IMR-90 (cell line): ENCODE measurements at regions not wholly inside any gene's neighbourhood (a gene's known extent, or its start where the extent isn't known, plus 50 kb on each side); places are given as distances from the start of the nearest gene placed in this dataset.

Experiments
- ATAC-seq: fragments of 200-7000 bp; cut with Tn5 transposase; 2 replicates; pipeline ENCODE4 v1.9.1; 2020; ENCODE audit warnings: low read depth, mild to moderate bottlenecking, moderate library complexity
- BruUV-seq: library from RNA; stranded (reverse); fragments of 400-500 nt; replicated peaks from 2 replicates; lab custom pipeline; 2021; lab: Mats Ljungman, UMichigan
- CTCF ChIA-PET: fragments of 300-600 bp; formaldehyde crosslinking; extraction: SDS; loops from one replicate; lab custom pipeline; 2021; ENCODE audit warnings: antibody characterized with exemption; lab: Yijun Ruan, JAX
- POLR2A ChIA-PET: fragments of 300-600 bp; sonication (Branson Sonifier 250); formaldehyde crosslinking; loops from one replicate; lab custom pipeline; 2022; ENCODE audit warnings: antibody characterized with exemption; ENCODE audit not compliant: unreplicated experiment; lab: Charles Lee
- DNase-seq: peaks from one replicate; pipeline ENCODE4 v3.0.0; 2013
- H2AFZ ChIP-seq: replicated peaks from 2 replicates; pipeline ENCODE3; 2013; ENCODE audit warnings: low read length, mild to moderate bottlenecking; ENCODE audit not compliant: poor library complexity
- H2AK5ac ChIP-seq: 2 replicates; pipeline ENCODE4 v1.6.1; 2013; ENCODE audit warnings: low read depth, low read length, inconsistent platforms
- H2AK9ac ChIP-seq: replicated peaks from 2 replicates; pipeline ENCODE3; 2013; ENCODE audit warnings: mild to moderate bottlenecking, low read depth, low read length, moderate library complexity; ENCODE audit not compliant: poor library complexity
- H2BK120ac ChIP-seq: 2 replicates; pipeline ENCODE4 v1.6.1; 2013; ENCODE audit warnings: low read depth, low read length, inconsistent platforms
- H2BK15ac ChIP-seq: 3 replicates; pipeline ENCODE4 v1.6.1; 2013; ENCODE audit warnings: low read depth, low read length, inconsistent platforms
- H2BK20ac ChIP-seq: 2 replicates; pipeline ENCODE4 v1.6.1; 2013; ENCODE audit warnings: low read depth, mild to moderate bottlenecking, inconsistent platforms, low read length, moderate library complexity
- H2BK5ac ChIP-seq: 2 replicates; pipeline ENCODE4 v1.6.1; 2013; ENCODE audit warnings: mild to moderate bottlenecking, low read depth, low read length, inconsistent platforms; ENCODE audit not compliant: poor library complexity, severe bottlenecking
- H3K14ac ChIP-seq: replicated peaks from 2 replicates; pipeline ENCODE4 v1.6.1; 2013; ENCODE audit warnings: low read depth, low read length, inconsistent platforms
- H3K18ac ChIP-seq: 2 replicates; pipeline ENCODE4 v1.6.1; 2013; ENCODE audit warnings: low read depth, low read length, control low read depth
- H3K23ac ChIP-seq: 2 replicates; pipeline ENCODE4 v1.6.1; 2013; ENCODE audit warnings: low read depth, low read length, inconsistent platforms
- H3K27ac ChIP-seq: 2 replicates; pipeline ENCODE4 v1.5.1; 2013; ENCODE audit warnings: mild to moderate bottlenecking, control low read depth, low read length; ENCODE audit not compliant: insufficient read depth
- H3K27me3 ChIP-seq: 2 replicates; pipeline ENCODE4 v1.6.1; 2013; ENCODE audit warnings: low read length; ENCODE audit not compliant: control insufficient read depth, insufficient read depth
- H3K36me3 ChIP-seq: 2 replicates; pipeline ENCODE4 v1.6.1; 2013; ENCODE audit warnings: low read length, mixed read lengths; ENCODE audit not compliant: control insufficient read depth, insufficient read depth
- H3K4ac ChIP-seq: 2 replicates; pipeline ENCODE4 v1.6.1; 2013; ENCODE audit warnings: low read depth, low read length, inconsistent platforms
- H3K4me1 ChIP-seq: 2 replicates; pipeline ENCODE4 v1.6.1; 2013; ENCODE audit warnings: low read length, mixed read lengths; ENCODE audit not compliant: control insufficient read depth, insufficient read depth
- H3K4me2 ChIP-seq: 2 replicates; pipeline ENCODE4 v1.6.1; 2013; ENCODE audit warnings: low read depth, mild to moderate bottlenecking, control low read depth, low read length, moderate library complexity
- H3K4me3 ChIP-seq: 2 replicates; pipeline ENCODE4 v1.5.1; 2013; ENCODE audit warnings: low read depth, mild to moderate bottlenecking, control low read depth, low read length, moderate library complexity; ENCODE audit not compliant: insufficient read depth
- H3K56ac ChIP-seq: 2 replicates; pipeline ENCODE4 v1.6.1; 2013; ENCODE audit warnings: low read length, inconsistent platforms; ENCODE audit not compliant: insufficient read depth; ENCODE audit errors: extremely low read depth
- H3K79me1 ChIP-seq, 2 experiments: 2 replicates each; pipeline ENCODE4 v1.6.1; 2013; ENCODE audit warnings: low read length in 2 of 2, inconsistent platforms in 1 of 2, low read depth in 1 of 2
- H3K9ac ChIP-seq: 2 replicates; pipeline ENCODE4 v1.6.1; 2013; ENCODE audit warnings: low read depth, low read length, control low read depth
- H3K9me1 ChIP-seq: 2 replicates; pipeline ENCODE4 v1.6.1; 2013; ENCODE audit warnings: low read length, inconsistent platforms; ENCODE audit not compliant: insufficient read depth
- H3K9me3 ChIP-seq: 2 replicates; pipeline ENCODE4 v1.6.1; 2013; ENCODE audit warnings: low read length; ENCODE audit not compliant: control insufficient read depth, insufficient read depth
- H4K20me1 ChIP-seq: 2 replicates; pipeline ENCODE4 v1.6.1; 2013; ENCODE audit warnings: low read length, inconsistent platforms; ENCODE audit not compliant: insufficient read depth
- H4K5ac ChIP-seq: 2 replicates; pipeline ENCODE4 v1.6.1; 2013; ENCODE audit warnings: mild to moderate bottlenecking, low read depth, low read length, control low read depth
- H4K8ac ChIP-seq, 2 experiments: 2 replicates each; pipeline ENCODE4 v1.6.1; 2013; ENCODE audit warnings: low read depth in 2 of 2, low read length in 2 of 2, control low read depth in 1 of 2, inconsistent platforms in 1 of 2
- H4K91ac ChIP-seq: 2 replicates; pipeline ENCODE4 v1.6.1; 2013; ENCODE audit warnings: low read depth, low read length, inconsistent platforms; ENCODE audit not compliant: insufficient read depth
- BHLHE40 ChIP-seq: fragments of 150-350 bp; IDR thresholded peaks from 2 replicates; pipeline ENCODE4 v1.6.1; 2016; ENCODE audit warnings: mild to moderate bottlenecking, low read depth, low read length
- CEBPB ChIP-seq: IDR thresholded peaks from 2 replicates; pipeline ENCODE4 v1.6.1; 2012; ENCODE audit warnings: low read depth, low read length, improper control_type of control experiment
- CHD1 ChIP-seq: IDR thresholded peaks from 2 replicates; pipeline ENCODE4 v1.6.1; 2012; ENCODE audit warnings: low read depth, low read length, improper control_type of control experiment
- FOS ChIP-seq: fragments of 150-350 bp; IDR thresholded peaks from 2 replicates; pipeline ENCODE4 v1.6.1; 2016; ENCODE audit warnings: low read depth, low read length
- MAFK ChIP-seq: IDR thresholded peaks from 2 replicates; pipeline ENCODE4 v1.6.1; 2012; ENCODE audit warnings: low read depth, low read length, improper control_type of control experiment
- MAZ ChIP-seq: IDR thresholded peaks from 2 replicates; pipeline ENCODE4 v1.6.1; 2012; ENCODE audit warnings: low read depth, mild to moderate bottlenecking, low read length, improper control_type of control experiment, moderate library complexity, borderline replicate concordance
- MXI1 ChIP-seq: IDR thresholded peaks from 2 replicates; pipeline ENCODE4 v1.6.1; 2012; ENCODE audit warnings: low read depth, mild to moderate bottlenecking, low read length, moderate library complexity, borderline replicate concordance
- NFE2L2 ChIP-seq: fragments of 150-350 bp; IDR thresholded peaks from 2 replicates; pipeline ENCODE4 v1.6.1; 2016; ENCODE audit warnings: low read depth, mild to moderate bottlenecking, low read length
- POLR2A ChIP-seq: IDR thresholded peaks from 2 replicates; pipeline ENCODE4 v1.6.1; 2012; ENCODE audit warnings: mild to moderate bottlenecking, low read depth, low read length
- RAD21 ChIP-seq: IDR thresholded peaks from 2 replicates; pipeline ENCODE4 v1.6.1; 2012; ENCODE audit warnings: low read length, improper control_type of control experiment
- RCOR1 ChIP-seq: IDR thresholded peaks from 2 replicates; pipeline ENCODE4 v1.6.1; 2012; ENCODE audit warnings: mild to moderate bottlenecking, low read length, improper control_type of control experiment; ENCODE audit not compliant: insufficient replicate concordance
- RFX5 ChIP-seq: IDR thresholded peaks from 2 replicates; pipeline ENCODE4 v1.8.0; 2012; ENCODE audit warnings: low read depth, mild to moderate bottlenecking, low read length, moderate library complexity
- SMC3 ChIP-seq: fragments of 150-350 bp; IDR thresholded peaks from 2 replicates; pipeline ENCODE4 v1.6.1; 2016; ENCODE audit warnings: low read depth, mild to moderate bottlenecking, antibody characterized with exemption, low read length, moderate library complexity
- WGBS, 2 experiments: methylation state at CpG; one replicate each; pipeline versions ENCODE4 v1.1.5 to v1.1.7; 2013; ENCODE audit warnings: missing lambda C conversion rate in 2 of 2; ENCODE audit not compliant: insufficient read length in 1 of 2; ENCODE audit errors: extremely low coverage in 2 of 2; 5-methylcytosine and 5-hydroxymethylcytosine counted together
- dilution Hi-C: fragments of 300-500 bp; cut with HindIII; formaldehyde crosslinking; loops from one replicate; pipeline ENCODE4 v1.14.3; 2018; ENCODE audit warnings: low sequenced_read_pairs; ENCODE audit not compliant: unreplicated experiment
- in situ Hi-C: fragments of 300-500 bp; cut with MboI; formaldehyde crosslinking; loops from 3 replicates; pipeline ENCODE4 v1.14.3; 2019; ENCODE audit warnings: low sequenced_read_pairs, inconsistent platforms, mixed read lengths
- intact Hi-C: fragments of 100-400 bp; cut with micrococcal nuclease; formaldehyde crosslinking; loops from 2 replicates; pipeline ENCODE4 v1.10.0; 2022
- TF ChIP-seq, protein P1 (sequence below): conservative IDR thresholded peaks from 2 replicates; pipeline ENCODE4 v1.5.1; 2012; ENCODE audit warnings: mild to moderate bottlenecking, low read depth, low read length, improper control_type of control experiment
- TF ChIP-seq, protein P2 (sequence below): fragments of 150-350 bp; IDR thresholded peaks from 2 replicates; pipeline ENCODE4 v1.6.1; 2016; ENCODE audit warnings: low read depth, mild to moderate bottlenecking, low read length, moderate library complexity, borderline replicate concordance
- TF ChIP-seq, protein P3 (sequence below): fragments of 150-350 bp; IDR thresholded peaks from 2 replicates; pipeline ENCODE4 v1.6.1; 2017; ENCODE audit warnings: mild to moderate bottlenecking, antibody characterized with exemption, low read length, low read depth

DNA sequence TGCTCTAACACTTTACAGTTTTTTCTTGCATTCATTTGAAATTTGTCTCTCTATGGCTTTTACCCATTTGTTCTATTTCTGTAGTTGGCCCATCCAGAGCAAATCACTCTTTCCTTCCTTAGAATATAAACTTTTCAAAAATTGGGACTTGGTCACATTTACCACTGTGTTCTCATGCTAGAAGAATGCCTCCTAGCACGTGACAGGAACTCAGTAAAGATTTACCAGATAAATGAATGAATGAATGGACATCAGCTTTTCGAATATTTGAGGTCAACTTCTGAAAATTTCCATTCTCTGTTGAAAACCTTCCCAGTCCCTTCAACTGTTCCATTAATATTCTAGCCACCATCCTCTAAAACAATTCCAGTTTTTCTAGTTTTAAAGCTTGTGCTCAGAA lies 294.5 kb downstream of the CD83 start:
- CTCF ChIA-PET, result no interaction called here
- TF ChIP-seq, protein P1, sequence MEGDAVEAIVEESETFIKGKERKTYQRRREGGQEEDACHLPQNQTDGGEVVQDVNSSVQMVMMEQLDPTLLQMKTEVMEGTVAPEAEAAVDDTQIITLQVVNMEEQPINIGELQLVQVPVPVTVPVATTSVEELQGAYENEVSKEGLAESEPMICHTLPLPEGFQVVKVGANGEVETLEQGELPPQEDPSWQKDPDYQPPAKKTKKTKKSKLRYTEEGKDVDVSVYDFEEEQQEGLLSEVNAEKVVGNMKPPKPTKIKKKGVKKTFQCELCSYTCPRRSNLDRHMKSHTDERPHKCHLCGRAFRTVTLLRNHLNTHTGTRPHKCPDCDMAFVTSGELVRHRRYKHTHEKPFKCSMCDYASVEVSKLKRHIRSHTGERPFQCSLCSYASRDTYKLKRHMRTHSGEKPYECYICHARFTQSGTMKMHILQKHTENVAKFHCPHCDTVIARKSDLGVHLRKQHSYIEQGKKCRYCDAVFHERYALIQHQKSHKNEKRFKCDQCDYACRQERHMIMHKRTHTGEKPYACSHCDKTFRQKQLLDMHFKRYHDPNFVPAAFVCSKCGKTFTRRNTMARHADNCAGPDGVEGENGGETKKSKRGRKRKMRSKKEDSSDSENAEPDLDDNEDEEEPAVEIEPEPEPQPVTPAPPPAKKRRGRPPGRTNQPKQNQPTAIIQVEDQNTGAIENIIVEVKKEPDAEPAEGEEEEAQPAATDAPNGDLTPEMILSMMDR, result no peak
- TF ChIP-seq, protein P2, sequence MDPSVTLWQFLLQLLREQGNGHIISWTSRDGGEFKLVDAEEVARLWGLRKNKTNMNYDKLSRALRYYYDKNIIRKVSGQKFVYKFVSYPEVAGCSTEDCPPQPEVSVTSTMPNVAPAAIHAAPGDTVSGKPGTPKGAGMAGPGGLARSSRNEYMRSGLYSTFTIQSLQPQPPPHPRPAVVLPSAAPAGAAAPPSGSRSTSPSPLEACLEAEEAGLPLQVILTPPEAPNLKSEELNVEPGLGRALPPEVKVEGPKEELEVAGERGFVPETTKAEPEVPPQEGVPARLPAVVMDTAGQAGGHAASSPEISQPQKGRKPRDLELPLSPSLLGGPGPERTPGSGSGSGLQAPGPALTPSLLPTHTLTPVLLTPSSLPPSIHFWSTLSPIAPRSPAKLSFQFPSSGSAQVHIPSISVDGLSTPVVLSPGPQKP, result no peak
- no peak for TF ChIP-seq MAZ
- TF ChIP-seq POLR2A, result no peak
- no peak for TF ChIP-seq RFX5
- no peak for TF ChIP-seq MXI1
- TF ChIP-seq BHLHE40, result no peak
- no peak for TF ChIP-seq RAD21
- no peak for TF ChIP-seq RCOR1
- no peak for TF ChIP-seq CEBPB
- no peak for TF ChIP-seq SMC3
- no peak for TF ChIP-seq FOS
- no peak for TF ChIP-seq CHD1
- TF ChIP-seq MAFK, result no peak
- TF ChIP-seq, protein P3, sequence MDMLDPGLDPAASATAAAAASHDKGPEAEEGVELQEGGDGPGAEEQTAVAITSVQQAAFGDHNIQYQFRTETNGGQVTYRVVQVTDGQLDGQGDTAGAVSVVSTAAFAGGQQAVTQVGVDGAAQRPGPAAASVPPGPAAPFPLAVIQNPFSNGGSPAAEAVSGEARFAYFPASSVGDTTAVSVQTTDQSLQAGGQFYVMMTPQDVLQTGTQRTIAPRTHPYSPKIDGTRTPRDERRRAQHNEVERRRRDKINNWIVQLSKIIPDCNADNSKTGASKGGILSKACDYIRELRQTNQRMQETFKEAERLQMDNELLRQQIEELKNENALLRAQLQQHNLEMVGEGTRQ, result no peak
- no peak for TF ChIP-seq NFE2L2
- intact Hi-C loops, result no loop called here
- no peaks in the 10 kb centered on the region for H4K20me1 ChIP-seq
- H3K18ac ChIP-seq, result no peak overlapping the region
- H3K4me3 ChIP-seq, result no peak overlapping the region
- H2AK5ac ChIP-seq, result no peak overlapping the region
- no TSS peak for BruUV-seq
- DNase-seq, result no peak
- H2AK9ac ChIP-seq, result no peak overlapping the region
- H3K23ac ChIP-seq, result no peak overlapping the region
- H3K14ac ChIP-seq, result no peak overlapping the region
- H2AFZ ChIP-seq, result no peak overlapping the region
- H3K79me1 ChIP-seq, result no peaks in the 10 kb centered on the region
- H3K9me1 ChIP-seq, result no peaks in the 10 kb centered on the region
- dilution Hi-C loops, result no loop called here
- no peaks in the 10 kb centered on the region for H3K27me3 ChIP-seq
- H3K4ac ChIP-seq, result no peak overlapping the region
- no peaks in the 10 kb centered on the region for H3K4me1 ChIP-seq
- no peak overlapping the region for H2BK5ac ChIP-seq
- H2BK20ac ChIP-seq, result no peak overlapping the region
- H4K91ac ChIP-seq, result no peak overlapping the region
- no peak for ATAC-seq
- POLR2A ChIA-PET, result no interaction called here
- no peak overlapping the region for H2BK120ac ChIP-seq
- no peaks in the 10 kb centered on the region for H3K9me3 ChIP-seq
- in situ Hi-C loops, result no loop called here
- H4K5ac ChIP-seq, result no peak overlapping the region
- no peak overlapping the region for H3K56ac ChIP-seq
- no peak overlapping the region for H4K8ac ChIP-seq
- H2BK15ac ChIP-seq, result no peak overlapping the region
- no CpG with 5 or more reads among the region's 2 CpGs for WGBS, 2 experiments
- no peak overlapping the region for H3K9ac ChIP-seq
- H3K27ac ChIP-seq, result no peak overlapping the region
- no peak overlapping the region for H3K4me2 ChIP-seq
- no peaks in the 10 kb centered on the region for H3K36me3 ChIP-seq
